H9 (cell line): ENCODE measurements at regions not wholly inside any gene's neighbourhood (a gene's known extent, or its start where the extent isn't known, plus 50 kb on each side); places are given as distances from the start of the nearest gene placed in this dataset.

Source experiments
- DNase-seq: peaks from one replicate; pipeline ENCODE4 v3.0.0-alpha.2; 2017
- H2AFZ ChIP-seq: one replicate; pipeline ENCODE4 v1.6.1; 2013; ENCODE audit warnings: mild to moderate bottlenecking, low read length, control low read depth, moderate library complexity
- H2AK5ac ChIP-seq: 2 replicates; pipeline ENCODE4 v1.6.1; 2013; ENCODE audit warnings: low read length, control low read depth, mixed read lengths; ENCODE audit not compliant: insufficient read length
- H2BK120ac ChIP-seq: one replicate; pipeline ENCODE4 v1.6.1; 2013; ENCODE audit warnings: low read depth, mild to moderate bottlenecking, low read length, control low read depth, inconsistent platforms; ENCODE audit not compliant: poor library complexity, severe bottlenecking
- H2BK12ac ChIP-seq: 2 replicates; pipeline ENCODE4 v1.6.1; 2013; ENCODE audit warnings: low read length, control low read depth, mixed read lengths, low read depth; ENCODE audit not compliant: insufficient read length
- H2BK15ac ChIP-seq: 2 replicates; pipeline ENCODE4 v1.6.1; 2013; ENCODE audit warnings: low read depth, low read length, control low read depth
- H2BK20ac ChIP-seq: one replicate; pipeline ENCODE4 v1.6.1; 2013; ENCODE audit warnings: low read depth, mild to moderate bottlenecking, low read length, control low read depth, inconsistent platforms; ENCODE audit not compliant: poor library complexity, severe bottlenecking
- H2BK5ac ChIP-seq: 2 replicates; pipeline ENCODE4 v1.6.1; 2013; ENCODE audit warnings: low read length, control low read depth, mixed read lengths; ENCODE audit not compliant: insufficient read length
- H3K14ac ChIP-seq: 2 replicates; pipeline ENCODE4 v1.6.1; 2013; ENCODE audit warnings: low read length, control low read depth; ENCODE audit not compliant: insufficient read depth
- H3K18ac ChIP-seq: 2 replicates; pipeline ENCODE4 v1.6.1; 2013; ENCODE audit warnings: low read depth, mild to moderate bottlenecking, mixed read lengths, low read length, control low read depth; ENCODE audit not compliant: insufficient read length
- H3K23ac ChIP-seq: 2 replicates; pipeline ENCODE4 v1.6.1; 2013; ENCODE audit warnings: low read length, control low read depth, mixed read lengths, low read depth; ENCODE audit not compliant: insufficient read length
- H3K23me2 ChIP-seq: 2 replicates; pipeline ENCODE4 v1.6.1; 2013; ENCODE audit warnings: low read depth, mild to moderate bottlenecking, mixed read lengths, low read length, control low read depth; ENCODE audit not compliant: insufficient read length, poor library complexity, severe bottlenecking
- H3K27ac ChIP-seq: 2 replicates; pipeline ENCODE4 v1.5.1; 2013; ENCODE audit warnings: low read length, control low read depth, mixed read lengths, low read depth; ENCODE audit not compliant: insufficient read length
- H3K27me3 ChIP-seq: 2 replicates; pipeline ENCODE4 v1.6.1; 2013; ENCODE audit warnings: low read length, control low read depth, inconsistent platforms; ENCODE audit not compliant: insufficient read depth
- H3K4ac ChIP-seq: 2 replicates; pipeline ENCODE4 v1.6.1; 2013; ENCODE audit warnings: low read depth, mild to moderate bottlenecking, control low read depth, inconsistent platforms, low read length, moderate library complexity
- H3K4me1 ChIP-seq: 2 replicates; pipeline ENCODE4 v1.6.1; 2013; ENCODE audit warnings: low read length, control low read depth, inconsistent platforms; ENCODE audit not compliant: insufficient read depth
- H3K4me2 ChIP-seq: 2 replicates; pipeline ENCODE4 v1.6.1; 2013; ENCODE audit warnings: low read length, control low read depth, mixed read lengths; ENCODE audit not compliant: insufficient read length, insufficient read depth
- H3K56ac ChIP-seq: 2 replicates; pipeline ENCODE4 v1.6.1; 2013; ENCODE audit warnings: low read depth, mild to moderate bottlenecking, mixed read lengths, low read length, control low read depth; ENCODE audit not compliant: insufficient read length
- H3K79me1 ChIP-seq: 2 replicates; pipeline ENCODE4 v1.6.1; 2013; ENCODE audit warnings: low read depth, mild to moderate bottlenecking, moderate library complexity, low read length, control low read depth, inconsistent platforms; ENCODE audit not compliant: insufficient read depth, poor library complexity, severe bottlenecking
- H3K79me2 ChIP-seq: 2 replicates; pipeline ENCODE4 v1.6.1; 2013; ENCODE audit warnings: low read length, control low read depth, inconsistent platforms; ENCODE audit not compliant: insufficient read depth
- H3K9ac ChIP-seq: 2 replicates; pipeline ENCODE4 v1.6.1; 2013; ENCODE audit warnings: low read length, control low read depth, mixed read lengths; ENCODE audit not compliant: insufficient read length; ENCODE audit errors: extremely low read depth
- H3K9me3 ChIP-seq: one replicate; pipeline ENCODE4 v1.6.1; 2013; ENCODE audit warnings: low read depth, low read length, inconsistent platforms; ENCODE audit not compliant: control insufficient read depth
- H3T11ph ChIP-seq: one replicate; pipeline ENCODE4 v1.6.1; 2013; ENCODE audit warnings: mild to moderate bottlenecking, low read length, control low read depth, inconsistent platforms
- H4K20me1 ChIP-seq: one replicate; pipeline ENCODE4 v1.6.1; 2013; ENCODE audit not compliant: control insufficient read depth, insufficient read length, insufficient read depth
- H4K5ac ChIP-seq: 2 replicates; pipeline ENCODE4 v1.6.1; 2013; ENCODE audit warnings: low read depth, mild to moderate bottlenecking, mixed read lengths, low read length, control low read depth; ENCODE audit not compliant: insufficient read length
- H4K8ac ChIP-seq: replicated peaks from 2 replicates; pipeline ENCODE4 v1.6.1; 2013; ENCODE audit warnings: low read length, control low read depth, mixed read lengths, low read depth; ENCODE audit not compliant: insufficient read length
- H4K91ac ChIP-seq: 2 replicates; pipeline ENCODE4 v1.6.1; 2013; ENCODE audit warnings: low read depth, mild to moderate bottlenecking, moderate library complexity, mixed read lengths, low read length, control low read depth; ENCODE audit not compliant: insufficient read length
- H3K27ac Mint-ChIP-seq, 3 experiments: 2 replicates in 2 of 3; 3 replicates in 1 of 3; pipeline ENCODE4 v1.8.0; 2020 to 2021; ENCODE audit warnings: mixed read lengths in 3 of 3, mild to moderate bottlenecking in 1 of 3, moderate library complexity in 1 of 3
- H3K27me3 Mint-ChIP-seq: 2 replicates; pipeline ENCODE4 v1.8.0; 2021; ENCODE audit warnings: low read depth, mild to moderate bottlenecking, moderate library complexity, mixed read lengths
- H3K36me3 Mint-ChIP-seq, 3 experiments: 2 replicates in 2 of 3; 3 replicates in 1 of 3; pipeline ENCODE4 v1.8.0; 2020 to 2021; ENCODE audit warnings: low read depth in 3 of 3, mixed read lengths in 3 of 3; ENCODE audit not compliant: insufficient read depth in 1 of 3
- H3K4me1 Mint-ChIP-seq, 2 experiments: 2 replicates each; pipeline ENCODE4 v1.8.0; 2020; ENCODE audit warnings: mixed read lengths in 2 of 2
- H3K4me3 Mint-ChIP-seq, 2 experiments: 2 replicates in 1 of 2; 3 replicates in 1 of 2; pipeline ENCODE4 v1.8.0; 2020 to 2021; ENCODE audit warnings: mild to moderate bottlenecking in 2 of 2, mixed read lengths in 2 of 2, moderate library complexity in 1 of 2
- H3K9me3 Mint-ChIP-seq, 2 experiments: 2 replicates in 1 of 2; 3 replicates in 1 of 2; pipeline ENCODE4 v1.8.0; 2020; ENCODE audit warnings: mild to moderate bottlenecking in 2 of 2, mixed read lengths in 2 of 2, moderate library complexity in 1 of 2
- WGBS: extraction: QIAGEN DNeasy Blood & Tissue Kit; methylation state at CpG from one replicate; pipeline ENCODE4 v1.1.7; 2013; ENCODE audit warnings: missing lambda C conversion rate, low lambda C conversion rate, mixed read lengths; ENCODE audit not compliant: insufficient read length; ENCODE audit errors: extremely low coverage; 5-methylcytosine and 5-hydroxymethylcytosine counted together
- TF ChIP-seq, protein P1 (sequence below): fragments of 200-600 bp; sonication (generic); conservative IDR thresholded peaks from 3 replicates; pipeline ENCODE4 v1.8.0; 2021; ENCODE audit warnings: antibody characterized with exemption, mild to moderate bottlenecking

GRCh38 chr4:111808174-111808573, 337.1 kb upstream of the FAM241A start:
- no peak overlapping the region for H3K4me3 Mint-ChIP-seq
- H3K4me2 ChIP-seq = no peak overlapping the region
- peaks cover 88% of the 10 kb centered on the region for H3K27me3 Mint-ChIP-seq
- no peak overlapping the region for H3K9ac ChIP-seq
- H2BK12ac ChIP-seq = no peak overlapping the region
- no peak overlapping the region for H4K8ac ChIP-seq
- H3K79me1 ChIP-seq = no peaks in the 10 kb centered on the region
- no peaks in the 10 kb centered on the region for H4K20me1 ChIP-seq
- no peak overlapping the region for H4K5ac ChIP-seq
- no peaks in the 10 kb centered on the region for H3K9me3 ChIP-seq
- no peaks in the 10 kb centered on the region for H3K79me2 ChIP-seq
- H3K23ac ChIP-seq = no peak overlapping the region
- H2AFZ ChIP-seq = no peak overlapping the region
- no peak overlapping the region for H4K91ac ChIP-seq
- no peak overlapping the region for H3T11ph ChIP-seq
- no peak overlapping the region for H2BK15ac ChIP-seq
- H3K56ac ChIP-seq = no peak overlapping the region
- no peak for DNase-seq
- H3K36me3 Mint-ChIP-seq = no peaks in the 10 kb centered on the region
- no peak overlapping the region for H3K27ac ChIP-seq
- no peak overlapping the region for H2AK5ac ChIP-seq
- H3K14ac ChIP-seq = no peak overlapping the region
- H3K4me1 ChIP-seq = no peaks in the 10 kb centered on the region; the same call in 1 of the 2 replicates
- H3K23me2 ChIP-seq = no peaks in the 10 kb centered on the region
- 0 out of 7 replicates have a peak overlapping the region, but pooled peaks of 1 of the 3 experiments have one; percentile 37 for H3K27ac Mint-ChIP-seq
- peaks cover 17 to 25% of the 10 kb centered on the region in 2 experiments for H3K4me1 Mint-ChIP-seq
- no peak overlapping the region for H3K4ac ChIP-seq
- no peak overlapping the region for H2BK20ac ChIP-seq
- peaks cover 0 to 8% of the 10 kb centered on the region in 2 experiments; a peak in 1 of 5 replicates for H3K9me3 Mint-ChIP-seq
- H3K18ac ChIP-seq = no peak overlapping the region
- TF ChIP-seq, protein P1, sequence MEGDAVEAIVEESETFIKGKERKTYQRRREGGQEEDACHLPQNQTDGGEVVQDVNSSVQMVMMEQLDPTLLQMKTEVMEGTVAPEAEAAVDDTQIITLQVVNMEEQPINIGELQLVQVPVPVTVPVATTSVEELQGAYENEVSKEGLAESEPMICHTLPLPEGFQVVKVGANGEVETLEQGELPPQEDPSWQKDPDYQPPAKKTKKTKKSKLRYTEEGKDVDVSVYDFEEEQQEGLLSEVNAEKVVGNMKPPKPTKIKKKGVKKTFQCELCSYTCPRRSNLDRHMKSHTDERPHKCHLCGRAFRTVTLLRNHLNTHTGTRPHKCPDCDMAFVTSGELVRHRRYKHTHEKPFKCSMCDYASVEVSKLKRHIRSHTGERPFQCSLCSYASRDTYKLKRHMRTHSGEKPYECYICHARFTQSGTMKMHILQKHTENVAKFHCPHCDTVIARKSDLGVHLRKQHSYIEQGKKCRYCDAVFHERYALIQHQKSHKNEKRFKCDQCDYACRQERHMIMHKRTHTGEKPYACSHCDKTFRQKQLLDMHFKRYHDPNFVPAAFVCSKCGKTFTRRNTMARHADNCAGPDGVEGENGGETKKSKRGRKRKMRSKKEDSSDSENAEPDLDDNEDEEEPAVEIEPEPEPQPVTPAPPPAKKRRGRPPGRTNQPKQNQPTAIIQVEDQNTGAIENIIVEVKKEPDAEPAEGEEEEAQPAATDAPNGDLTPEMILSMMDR = no peak
- H3K27me3 ChIP-seq = peaks cover 15% of the 10 kb centered on the region; the same call in 1 of the 2 replicates
- H2BK120ac ChIP-seq = no peak overlapping the region
- no peak overlapping the region for H2BK5ac ChIP-seq
- no CpG with 5 or more reads among the region's 2 CpGs for WGBS
